ENCODE measurements at regions not wholly inside any gene's neighbourhood (a gene's known extent, or its start where the extent isn't known, plus 50 kb on each side); places are given as distances from the start of the nearest gene placed in this dataset.

GRCh38 chr12:60844101-60844500, 1248.3 kb downstream of the SLC16A7 start:
- in situ Hi-C loops (cut with HindIII; ENCODE audit: low sequenced_read_pairs), result no loop called here
- no peak for DNase-seq (ENCODE audit: low spot score)

- DNase-seq (ENCODE audit: low spot score), result no peak
- in situ Hi-C loops (cut with HindIII; ENCODE audit: low sequenced_read_pairs), result no loop called here
These were observed 1249.0 kb downstream of the SLC16A7 start for GRCh38 chr12:60844875-60845274.

DNA sequence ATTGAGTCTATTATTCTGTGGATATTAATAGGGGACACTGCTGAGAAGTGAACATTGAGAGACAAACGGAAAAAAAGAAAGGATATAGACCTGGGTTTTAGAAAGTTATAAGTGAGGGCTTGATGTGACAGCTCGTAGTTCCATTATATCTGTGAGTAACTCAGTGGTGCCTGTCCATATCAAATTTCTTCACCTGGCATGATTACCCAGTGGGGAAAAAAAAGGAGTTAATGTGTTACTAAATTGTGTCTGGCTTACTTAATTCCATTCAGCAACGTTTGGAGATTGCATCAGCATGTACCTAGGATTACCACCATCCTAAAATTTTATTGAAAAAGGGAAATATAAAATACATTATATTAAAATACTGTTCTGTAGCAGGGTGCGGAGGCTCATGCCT, 1249.9 kb downstream of the SLC16A7 start:
- in situ Hi-C loops (cut with HindIII; ENCODE audit: low sequenced_read_pairs), result no loop called here
- DNase-seq (ENCODE audit: low spot score), result no peak

DNA sequence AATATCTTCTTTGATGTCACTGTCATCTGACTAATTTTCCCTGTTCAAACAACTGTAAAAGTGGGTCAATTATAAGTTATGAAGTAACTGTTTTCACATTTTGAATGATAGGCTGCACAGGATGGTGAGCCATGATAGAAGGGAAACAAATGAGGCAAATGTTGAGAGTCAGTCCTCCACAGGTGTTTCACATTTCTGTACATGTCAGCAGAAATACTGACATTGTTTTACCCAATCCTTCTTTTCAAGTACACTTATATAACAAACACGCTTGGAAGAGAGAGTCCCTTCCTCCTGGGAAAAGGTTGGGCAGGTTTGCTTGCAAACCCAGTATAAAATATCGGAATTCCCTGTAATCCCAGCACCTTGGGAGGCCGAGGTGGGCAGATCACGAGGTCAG, 1251.5 kb downstream of the SLC16A7 start:
- in situ Hi-C loops (cut with HindIII; ENCODE audit: low sequenced_read_pairs), result no loop called here

DNA sequence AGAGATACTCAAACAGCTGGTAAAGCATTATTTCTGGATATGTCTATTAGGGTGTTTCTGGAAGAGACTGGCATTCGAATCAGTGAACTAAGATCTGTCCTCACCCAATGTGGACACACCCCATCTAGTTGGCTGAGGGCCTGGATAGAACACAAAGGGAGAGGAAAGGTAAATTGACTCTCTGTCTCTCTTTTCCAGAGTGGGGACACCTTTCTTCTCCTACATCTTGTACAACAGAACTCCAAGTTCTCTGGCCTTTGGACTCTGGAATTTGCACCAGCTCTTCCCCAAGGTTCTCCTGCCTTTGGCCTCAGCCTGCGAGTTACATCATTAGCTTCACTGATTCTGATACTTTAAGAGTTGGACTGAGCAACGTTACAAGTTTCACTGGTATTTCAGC, 1253.9 kb downstream of the SLC16A7 start:
- DNase-seq (ENCODE audit: low spot score), result no peak
- in situ Hi-C loops (cut with HindIII; ENCODE audit: low sequenced_read_pairs), result no loop called here

More for the DNA sequence above, 1251.5 kb downstream of the SLC16A7 start:
- DNase-seq (ENCODE audit: low spot score), result no peak

DNA sequence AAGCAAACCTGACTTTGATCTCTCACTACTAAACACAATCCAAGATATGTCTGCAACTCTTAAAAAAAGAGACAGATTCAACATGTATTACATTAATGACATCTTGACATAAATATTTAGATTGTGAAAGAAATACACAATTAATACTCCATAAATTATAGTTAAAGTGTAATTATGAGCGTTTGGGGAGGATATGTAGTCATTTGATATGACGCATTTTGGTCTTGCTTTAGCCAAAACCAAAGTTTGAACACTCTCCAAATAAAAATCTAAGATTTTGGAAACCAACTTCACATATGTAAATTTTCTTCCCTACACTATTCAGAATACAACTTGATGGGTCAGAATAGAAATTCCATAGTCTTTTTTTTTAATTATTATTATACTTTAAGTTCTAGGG, 1257.6 kb downstream of the SLC16A7 start:
- no peak for DNase-seq (ENCODE audit: low spot score)
- in situ Hi-C loops (cut with HindIII; ENCODE audit: low sequenced_read_pairs), result no loop called here

- in situ Hi-C loops (cut with HindIII; ENCODE audit: low sequenced_read_pairs), result no loop called here
- no peak for DNase-seq (ENCODE audit: low spot score)
These were observed 1267.6 kb downstream of the SLC16A7 start for GRCh38 chr12:60863421-60863820.

DNA sequence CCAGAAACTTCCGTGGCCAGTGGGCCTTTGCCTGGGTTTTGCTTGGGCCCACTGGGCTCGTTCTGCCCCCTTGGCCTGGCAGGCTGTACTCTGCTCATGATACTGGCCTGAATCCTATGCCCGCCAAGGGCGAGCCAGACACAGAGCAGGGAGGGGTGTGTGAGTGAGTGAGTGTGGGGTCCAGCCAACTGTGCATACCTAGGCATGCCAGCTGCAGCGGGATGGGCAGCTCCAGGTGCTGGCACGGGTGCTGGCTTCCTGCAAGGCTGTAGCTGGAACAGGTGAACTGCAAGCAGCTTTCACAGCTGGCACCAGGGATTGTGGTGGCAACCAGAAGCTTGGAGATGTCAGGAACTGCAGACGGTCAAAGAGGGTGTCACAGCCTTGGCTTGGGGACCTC, 1276.4 kb downstream of the SLC16A7 start:
- DNase-seq (ENCODE audit: low spot score), result no peak
- in situ Hi-C loops (cut with HindIII; ENCODE audit: low sequenced_read_pairs), result no loop called here

DNA sequence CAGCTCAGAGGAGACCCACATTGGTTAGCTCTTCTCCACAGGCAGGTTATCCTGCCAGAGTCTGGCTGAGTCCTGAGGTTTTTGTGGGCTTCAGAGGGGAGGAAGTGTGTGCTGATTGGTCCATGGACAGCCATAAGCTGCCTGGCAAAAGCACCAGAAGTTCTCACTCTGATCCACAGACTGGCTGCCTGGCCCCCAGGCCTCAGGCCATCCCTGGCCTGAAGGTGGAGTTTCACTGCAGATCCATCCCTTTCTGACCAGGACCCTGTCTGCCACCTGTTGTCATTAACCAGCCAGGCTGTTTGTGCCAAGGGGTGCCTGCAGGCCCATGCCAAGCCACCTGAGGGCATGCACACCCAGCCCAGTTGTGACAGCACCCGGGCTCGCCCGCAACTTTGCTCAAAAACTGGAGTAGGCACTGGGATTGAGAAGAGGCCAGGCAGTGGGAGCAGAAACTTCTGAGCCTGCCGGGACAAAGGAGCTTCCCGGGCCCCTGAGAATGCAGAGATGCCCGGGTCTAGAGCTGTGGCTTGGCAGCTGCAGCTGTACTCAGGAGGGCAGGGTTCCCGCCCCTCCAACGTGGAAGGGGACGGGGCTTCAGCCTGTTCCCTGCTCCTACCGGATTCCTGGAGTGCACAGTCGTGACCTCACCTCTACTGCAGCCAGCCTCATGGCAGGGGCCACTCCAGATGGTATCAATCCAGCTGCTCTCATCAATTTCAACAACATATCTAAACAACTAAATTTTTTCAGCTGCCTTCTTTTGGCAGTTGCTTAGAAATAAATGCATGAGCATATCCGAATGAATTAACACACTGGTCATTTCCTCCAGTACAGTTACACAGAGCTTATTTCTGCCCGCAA, 1277.3 kb downstream of the SLC16A7 start:
- in situ Hi-C loops (cut with HindIII; ENCODE audit: low sequenced_read_pairs), result no loop called here

DNA sequence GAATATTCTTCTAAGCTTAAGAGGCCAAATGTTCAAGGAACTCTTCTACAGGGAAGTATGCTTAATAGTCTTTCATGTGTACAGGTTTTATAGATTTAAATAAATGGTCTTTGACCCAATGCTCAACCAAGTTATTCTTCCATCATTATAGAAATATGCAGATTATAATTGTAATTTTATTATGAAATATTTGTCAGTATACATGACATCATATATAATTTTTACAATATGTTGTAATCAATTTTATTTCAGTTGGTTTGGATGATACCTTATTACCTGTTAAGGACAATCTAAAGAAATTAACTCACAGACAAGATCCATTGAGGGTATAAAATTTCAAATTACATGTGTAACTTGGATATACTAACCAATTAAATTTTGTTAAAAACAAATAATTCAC, 1278.3 kb downstream of the SLC16A7 start:
- in situ Hi-C loops (cut with HindIII; ENCODE audit: low sequenced_read_pairs), result no loop called here
- DNase-seq (ENCODE audit: low spot score), result no peak

More for the DNA sequence above, 1277.3 kb downstream of the SLC16A7 start:
- DNase-seq (ENCODE audit: low spot score), result no peak

GRCh38 chr12:60920841-60921495, 1325.1 kb downstream of the SLC16A7 start:
- DNase-seq (ENCODE audit: low spot score), result no peak
- in situ Hi-C loops (cut with HindIII; ENCODE audit: low sequenced_read_pairs), result no loop called here

DNA sequence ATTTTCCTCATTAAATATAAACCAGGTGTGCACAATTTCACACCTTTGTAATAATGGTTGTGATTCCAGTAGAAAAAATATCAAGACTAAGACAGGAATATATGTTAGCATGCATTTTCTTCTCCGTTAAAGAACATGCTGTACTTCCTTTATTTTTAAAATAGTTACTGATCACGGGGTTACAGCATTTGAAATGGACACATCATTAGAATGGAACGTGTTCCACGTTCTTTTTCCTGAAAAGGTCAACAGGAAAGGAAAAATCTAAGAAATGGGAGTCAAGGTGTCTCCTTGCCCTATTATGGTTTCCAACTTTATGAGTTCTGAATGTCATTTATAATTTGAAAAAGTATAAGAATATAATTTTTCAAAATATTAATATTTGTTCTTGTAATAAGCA, 1325.7 kb downstream of the SLC16A7 start:
- no peak for DNase-seq (ENCODE audit: low spot score)
- in situ Hi-C loops (cut with HindIII; ENCODE audit: low sequenced_read_pairs), result no loop called here

DNA sequence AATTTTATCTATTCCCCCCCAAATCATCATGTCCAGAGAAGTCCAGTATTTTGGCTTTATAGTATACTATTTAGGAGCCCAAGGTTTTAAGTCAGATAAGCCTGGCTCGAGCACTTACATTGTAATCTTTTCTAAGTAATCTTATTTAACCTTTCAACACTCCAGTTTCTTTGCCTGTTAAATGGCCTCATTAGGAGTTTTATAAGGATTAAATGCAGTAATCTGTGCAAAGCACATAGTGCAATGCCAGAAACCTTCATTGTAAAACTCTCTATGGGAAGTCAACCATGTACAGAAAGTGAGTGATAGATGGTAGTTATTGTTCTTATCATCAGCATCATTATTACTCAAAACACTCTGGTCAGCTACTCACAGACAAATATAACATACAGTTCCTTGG, 1330.4 kb downstream of the SLC16A7 start:
- DNase-seq (ENCODE audit: low spot score), result no peak
- in situ Hi-C loops (cut with HindIII; ENCODE audit: low sequenced_read_pairs), result no loop called here

DNA sequence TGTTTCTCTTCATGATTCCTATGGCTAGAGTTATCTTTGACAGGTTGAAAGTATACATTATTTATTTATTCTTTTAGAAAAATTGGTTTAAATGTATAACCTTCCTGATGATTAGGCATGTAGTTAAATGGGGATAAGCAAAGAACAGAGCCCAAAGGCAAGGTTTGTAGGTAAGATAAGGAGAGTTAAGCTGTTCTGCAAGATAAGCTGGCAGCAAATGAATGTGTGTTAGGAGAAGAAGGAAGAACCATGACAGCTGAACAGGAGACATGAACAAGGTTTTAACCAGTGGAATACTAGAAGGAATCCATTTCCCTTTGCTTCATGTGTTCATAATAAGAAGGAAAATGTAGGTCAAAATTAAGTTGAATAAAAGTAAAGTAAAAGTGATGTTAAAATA, 1330.1 kb upstream of the USP15 start:
- DNase-seq (ENCODE audit: low spot score), result no peak
- in situ Hi-C loops (cut with HindIII; ENCODE audit: low sequenced_read_pairs), result no loop called here

DNA sequence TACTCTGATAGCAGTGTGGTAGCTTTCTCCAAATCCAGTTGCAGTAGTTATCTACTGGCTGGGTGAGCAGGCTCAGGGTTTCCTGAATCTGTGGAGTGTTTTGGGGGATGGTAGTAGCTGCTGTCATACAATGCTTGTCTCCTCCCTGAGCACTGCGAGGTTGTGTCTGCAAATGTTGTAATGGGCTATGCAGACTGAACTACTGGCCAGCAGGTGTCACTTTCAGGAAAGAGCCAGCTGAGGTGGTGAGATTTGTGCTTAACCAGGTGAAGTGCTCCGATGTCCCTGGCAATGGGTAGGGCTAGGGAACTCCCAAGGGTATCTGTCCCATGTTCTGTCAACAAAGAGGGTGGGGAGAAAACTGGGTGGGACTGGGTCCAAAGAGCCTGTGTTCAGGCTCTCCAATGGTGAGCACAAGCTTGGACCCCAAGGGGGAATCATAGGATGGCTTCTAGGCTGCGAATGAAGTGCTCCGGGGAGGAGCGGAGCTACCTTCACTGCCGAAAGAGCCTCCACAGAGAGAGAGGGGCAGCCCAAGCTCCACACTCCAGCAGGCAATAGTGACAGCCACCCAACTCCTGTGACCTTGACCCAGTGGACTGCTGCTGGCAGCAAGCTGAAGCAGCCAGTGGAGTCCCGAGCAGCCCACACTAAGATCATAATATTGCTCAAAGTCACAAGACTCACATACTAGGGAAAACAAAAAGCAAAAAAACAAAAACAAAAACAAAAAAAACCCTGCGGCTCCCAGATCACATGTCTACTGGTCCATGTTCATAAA, 1324.0 kb upstream of the USP15 start:
- DNase-seq (ENCODE audit: low spot score), result no peak
- in situ Hi-C loops (cut with HindIII; ENCODE audit: low sequenced_read_pairs), result no loop called here

- no peak for DNase-seq (ENCODE audit: low spot score)
- in situ Hi-C loops (cut with HindIII; ENCODE audit: low sequenced_read_pairs), result no loop called here
These were observed 1312.7 kb upstream of the USP15 start for GRCh38 chr12:60947533-60947932.

DNA sequence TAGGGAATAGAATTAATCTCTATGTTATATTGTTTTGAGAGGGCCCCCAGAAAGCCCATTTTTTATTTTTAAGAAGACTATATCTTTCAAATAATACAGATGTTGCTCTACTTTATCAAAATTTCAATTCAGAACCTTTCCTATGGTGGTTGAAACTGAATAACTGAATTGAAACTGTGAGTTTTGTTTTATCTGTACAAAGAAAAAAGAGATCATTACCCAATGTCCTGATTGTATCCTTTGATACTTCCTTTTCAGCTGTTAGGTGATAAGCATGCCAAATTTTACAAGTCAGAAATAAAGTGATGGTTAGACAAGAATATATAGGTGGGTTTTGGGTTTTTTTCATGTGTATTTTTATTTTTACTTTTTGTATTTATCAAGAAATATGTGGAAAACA, 1293.1 kb upstream of the USP15 start:
- DNase-seq (ENCODE audit: low spot score), result no peak
- in situ Hi-C loops (cut with HindIII; ENCODE audit: low sequenced_read_pairs), result no loop called here

DNA sequence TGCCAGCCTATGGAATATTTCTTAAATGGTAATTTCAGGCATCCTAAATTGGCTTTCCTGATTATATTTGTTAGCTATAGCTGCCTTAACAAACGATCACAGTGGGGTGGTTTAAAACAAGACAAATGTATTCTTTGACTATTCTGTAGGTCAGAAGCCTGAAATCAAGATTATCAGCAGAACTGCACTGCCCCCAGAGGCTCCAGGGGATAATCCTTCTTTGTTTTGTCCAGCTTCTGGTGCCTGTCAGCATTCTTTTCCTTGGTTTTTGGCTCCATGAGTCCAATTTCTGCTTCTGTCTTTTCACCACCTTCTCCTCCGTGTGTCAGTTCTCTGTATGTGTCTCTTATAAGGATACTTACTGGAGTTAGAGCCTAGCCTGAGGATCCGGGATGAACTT, 1282.2 kb upstream of the USP15 start:
- DNase-seq (ENCODE audit: low spot score), result no peak
- in situ Hi-C loops (cut with HindIII; ENCODE audit: low sequenced_read_pairs), result no loop called here

- DNase-seq (ENCODE audit: low spot score), result no peak
- in situ Hi-C loops (cut with HindIII; ENCODE audit: low sequenced_read_pairs), result no loop called here
These were observed 1279.6 kb upstream of the USP15 start for GRCh38 chr12:60980558-60980957.

DNA sequence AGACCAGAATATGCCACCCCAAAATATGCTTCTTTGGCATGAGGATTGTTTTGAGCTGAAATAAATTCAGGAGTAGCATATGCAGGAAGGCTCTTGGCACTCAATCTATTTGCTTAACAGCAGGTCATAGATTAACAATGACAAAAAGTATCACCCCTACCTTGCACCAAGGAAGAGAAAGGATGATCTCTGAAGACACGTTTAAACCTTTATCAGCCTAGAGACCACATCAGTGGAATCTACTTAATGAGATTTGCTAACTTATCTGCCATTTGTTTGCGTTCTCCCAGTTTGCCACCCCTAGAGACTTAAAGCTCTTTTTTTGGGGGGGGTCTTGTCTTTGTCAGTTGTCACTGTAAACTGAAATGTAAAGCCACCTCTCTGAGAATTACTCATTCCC, 1278.7 kb upstream of the USP15 start:
- in situ Hi-C loops (cut with HindIII; ENCODE audit: low sequenced_read_pairs), result no loop called here
- DNase-seq (ENCODE audit: low spot score), result no peak

All from G401 (cell line).